Sigmoid colon (tissue), 4 donors: ENCODE measurements at regions not wholly inside any gene's neighbourhood (a gene's known extent, or its start where the extent isn't known, plus 50 kb on each side); places are given as distances from the start of the nearest gene placed in this dataset.

ENCODE experiments used
- CTCF ChIP-seq, 4 experiments: fragments of 450-650 bp in 3 of 4; fragments of 200-600 bp in 1 of 4; IDR thresholded peaks; one replicate each; pipeline ENCODE4 v1.5.1; 2016 to 2019; ENCODE audit warnings: antibody characterized with exemption in 4 of 4, mild to moderate bottlenecking in 3 of 4, moderate library complexity in 2 of 4
- EP300 ChIP-seq, 4 donors: sonication (generic); formaldehyde crosslinking; IDR thresholded peaks; one replicate each; pipeline ENCODE4 v1.6.1; 2017; ENCODE audit warnings: antibody characterized with exemption in 4 of 4

- TF ChIP-seq EP300 (IDR thresholded peaks at IDR 0.05) (no peak), CTCF (IDR thresholded peaks at IDR 0.05) (no peak)
These were observed 212.4 kb downstream of the TMEM114 start for GRCh38 chr16:8377864-8378263.
